Breast epithelium (tissue), 4 donors: ENCODE measurements at regions not wholly inside any gene's neighbourhood (a gene's known extent, or its start where the extent isn't known, plus 50 kb on each side); places are given as distances from the start of the nearest gene placed in this dataset.

ENCODE experiments used
- DNase-seq, 2 donors: peaks; one replicate each; pipeline ENCODE4 v3.0.0-alpha.2; 2019; ENCODE audit warnings: low spot score in 2 of 2
- H3K27ac ChIP-seq, 2 donors: fragments of 200-600 bp; sonication (generic) in 1 of 2; one replicate each; pipeline ENCODE4 v1.5.1; 2016 to 2019; ENCODE audit warnings: mild to moderate bottlenecking in 1 of 2
- H3K27me3 ChIP-seq, 2 donors: fragments of 200-600 bp; sonication (generic) in 1 of 2; one replicate each; pipeline versions ENCODE4 v1.5.1 to v1.6.0; 2017 to 2019; ENCODE audit warnings: control low read depth in 1 of 2, mild to moderate bottlenecking in 1 of 2
- H3K36me3 ChIP-seq: fragments of 200-600 bp; one replicate; pipeline ENCODE4 v1.5.1; 2019
- H3K4me1 ChIP-seq, 2 donors: fragments of 200-600 bp; sonication (generic); one replicate each; pipeline ENCODE4 v1.5.1; 2016 to 2019; ENCODE audit warnings: control low read depth in 1 of 2
- H3K4me3 ChIP-seq, 3 donors: fragments of 200-600 bp; sonication (generic); 1 replicate in 2 of 3; 2 replicates in 1 of 3; pipeline ENCODE4 v1.5.1; 2016 to 2019; ENCODE audit warnings: mild to moderate bottlenecking in 3 of 3, moderate library complexity in 2 of 3
- H3K9me3 ChIP-seq, 2 donors: fragments of 200-600 bp; sonication (generic) in 1 of 2; one replicate each; pipeline ENCODE4 v1.5.1; 2016 to 2019; ENCODE audit warnings: control low read depth in 1 of 2
- CTCF ChIP-seq, 3 donors: fragments of 450-650 bp; IDR thresholded peaks; one replicate each; pipeline ENCODE4 v1.5.1; 2016 to 2017; ENCODE audit warnings: antibody characterized with exemption in 3 of 3, mild to moderate bottlenecking in 3 of 3, moderate library complexity in 3 of 3
- POLR2A ChIP-seq: fragments of 450-650 bp; IDR thresholded peaks from one replicate; pipeline ENCODE4 v1.6.1; 2016; ENCODE audit warnings: antibody characterized with exemption, mild to moderate bottlenecking, moderate library complexity
- POLR2AphosphoS5 ChIP-seq, 3 donors: sonication (generic); formaldehyde crosslinking; IDR thresholded peaks; one replicate each; pipeline ENCODE4 v1.6.1; 2017; ENCODE audit warnings: antibody characterized with exemption in 3 of 3
- intact Hi-C: fragments of 100-400 bp; cut with DNase I; formaldehyde crosslinking; loops from one replicate; pipeline ENCODE4 v1.15.1; 2023; ENCODE audit warnings: low total_unique reads

GRCh38 chr3:72586694-72587093 lies 261.6 kb downstream of the SHQ1 start:
- Histone ChIP-seq H3K27me3 (no peaks in the 10 kb centered on the region), H3K27ac (no peak overlapping the region), H3K4me1 (no peaks in the 10 kb centered on the region), H3K4me3 (no peak overlapping the region), H3K36me3 (no peaks in the 10 kb centered on the region), H3K9me3 (no peaks in the 10 kb centered on the region)
- TF ChIP-seq POLR2A (no peak), CTCF (IDR thresholded peaks at IDR 0.05) (no peak), POLR2AphosphoS5 (IDR thresholded peaks at IDR 0.05) (no peak)
- DNase-seq, result no peak
- intact Hi-C loops, result no loop called here

GRCh38 chr3:72585966-72586365 lies 262.3 kb downstream of the SHQ1 start:
- Histone ChIP-seq H3K36me3 (no peaks in the 10 kb centered on the region), H3K4me3 (no peak overlapping the region), H3K4me1 (no peaks in the 10 kb centered on the region), H3K9me3 (no peaks in the 10 kb centered on the region), H3K27ac (no peak overlapping the region), H3K27me3 (no peaks in the 10 kb centered on the region)
- DNase-seq, result no peak
- TF ChIP-seq POLR2AphosphoS5 (IDR thresholded peaks at IDR 0.05) (no peak), POLR2A (no peak), CTCF (IDR thresholded peaks at IDR 0.05) (no peak)
- intact Hi-C loops, result no loop called here

- Histone ChIP-seq H3K36me3 (no peaks in the 10 kb centered on the region), H3K9me3 (no peaks in the 10 kb centered on the region), H3K4me3 (no peak overlapping the region), H3K4me1 (no peaks in the 10 kb centered on the region), H3K27ac (no peak overlapping the region), H3K27me3 (no peaks in the 10 kb centered on the region)
- intact Hi-C loops, result no loop called here
- no peak for DNase-seq
- TF ChIP-seq CTCF (IDR thresholded peaks at IDR 0.05), result no peak
- TF ChIP-seq POLR2AphosphoS5 (IDR thresholded peaks at IDR 0.05), result no peak
- TF ChIP-seq POLR2A, result no peak
Measured at GRCh38 chr3:72584262-72584661, 264.0 kb downstream of the SHQ1 start.

- Histone ChIP-seq H3K4me3 (no peak overlapping the region), H3K4me1 (no peaks in the 10 kb centered on the region), H3K27ac (no peak overlapping the region), H3K27me3 (no peaks in the 10 kb centered on the region), H3K9me3 (no peaks in the 10 kb centered on the region), H3K36me3 (no peaks in the 10 kb centered on the region)
- no peak for DNase-seq
- intact Hi-C loops, result no loop called here
- no peak for TF ChIP-seq POLR2A
- TF ChIP-seq POLR2AphosphoS5 (IDR thresholded peaks at IDR 0.05), result no peak
- TF ChIP-seq CTCF (IDR thresholded peaks at IDR 0.05), result no peak
Measured at GRCh38 chr3:72582963-72583362, 265.3 kb downstream of the SHQ1 start.

GRCh38 chr3:72582211-72582878 lies 265.9 kb downstream of the SHQ1 start:
- Histone ChIP-seq H3K27ac (no peak overlapping the region), H3K27me3 (no peaks in the 10 kb centered on the region), H3K36me3 (no peaks in the 10 kb centered on the region), H3K4me1 (no peaks in the 10 kb centered on the region), H3K4me3 (no peak overlapping the region), H3K9me3 (no peaks in the 10 kb centered on the region)
- intact Hi-C loops, result no loop called here
- no peak for DNase-seq
- TF ChIP-seq CTCF (IDR thresholded peaks at IDR 0.05) (no peak), POLR2AphosphoS5 (IDR thresholded peaks at IDR 0.05) (no peak), POLR2A (no peak)
